Body of pancreas (tissue), 4 donors: ENCODE measurements at regions not wholly inside any gene's neighbourhood (a gene's known extent, or its start where the extent isn't known, plus 50 kb on each side); places are given as distances from the start of the nearest gene placed in this dataset.
"Not testable (repeated sequence)": the region's sequence is repeated elsewhere in the genome, so short reads cannot be mapped to it uniquely, and the experiment has no call there.

Experiments used
- ATAC-seq: fragments of 150-250 bp; one replicate; pipeline ENCODE4 v1.9.1; 2016
- DNase-seq, 4 donors: peaks; one replicate each; pipeline ENCODE4 v3.0.0-alpha.2; 2019
- H3K27ac ChIP-seq, 4 donors: fragments of 200-600 bp; sonication (generic); 1 replicate in 3 of 4; 2 replicates in 1 of 4; pipeline versions ENCODE4 v1.5.1 to v1.6.1; 2016 to 2019; ENCODE audit warnings: mild to moderate bottlenecking in 1 of 4, mixed read lengths in 1 of 4, moderate library complexity in 1 of 4
- H3K27me3 ChIP-seq, 2 donors: fragments of 200-600 bp; sonication (generic); one replicate each; pipeline ENCODE4 v1.6.0; 2016; ENCODE audit warnings: mild to moderate bottlenecking in 1 of 2
- H3K36me3 ChIP-seq, 2 donors: fragments of 200-600 bp; sonication (generic); replicated peaks in 1 of 2; 2 replicates each; pipeline ENCODE4 v1.5.1; 2016; ENCODE audit warnings: low read depth in 2 of 2; ENCODE audit not compliant: insufficient read depth in 1 of 2
- H3K4me1 ChIP-seq: fragments of 200-600 bp; sonication (generic); one replicate; pipeline ENCODE4 v1.6.0; 2016
- H3K4me3 ChIP-seq, 2 donors: fragments of 200-600 bp; sonication (generic); 1 replicate in 1 of 2; 2 replicates in 1 of 2; pipeline ENCODE4 v1.5.1; 2016 to 2019
- H3K9me3 ChIP-seq, 3 donors: fragments of 200-600 bp; sonication (generic); 1 replicate in 2 of 3; 2 replicates in 1 of 3; pipeline ENCODE4 v1.5.1; 2016
- WGBS, 2 donors: methylation state at CpG; one replicate each; pipeline ENCODE4 v1.1.5; 2017; 5-methylcytosine and 5-hydroxymethylcytosine counted together
- intact Hi-C: fragments of 100-400 bp; cut with DNase I; formaldehyde crosslinking; loops from one replicate; pipeline ENCODE4 v1.15.1; 2023

GRCh38 chr7:150135620-150136190 lies 187.4 kb upstream of the LRRC61 start:
- H3K27ac ChIP-seq, H3K9me3 ChIP-seq, H3K27me3 ChIP-seq, intact Hi-C loops, ATAC-seq, H3K4me1 ChIP-seq, DNase-seq, H3K4me3 ChIP-seq, H3K36me3 ChIP-seq: not testable (repeated sequence)
- WGBS, 2 donors: 57 to 67% methylated on average over 8 of the region's 8 CpGs

DNA sequence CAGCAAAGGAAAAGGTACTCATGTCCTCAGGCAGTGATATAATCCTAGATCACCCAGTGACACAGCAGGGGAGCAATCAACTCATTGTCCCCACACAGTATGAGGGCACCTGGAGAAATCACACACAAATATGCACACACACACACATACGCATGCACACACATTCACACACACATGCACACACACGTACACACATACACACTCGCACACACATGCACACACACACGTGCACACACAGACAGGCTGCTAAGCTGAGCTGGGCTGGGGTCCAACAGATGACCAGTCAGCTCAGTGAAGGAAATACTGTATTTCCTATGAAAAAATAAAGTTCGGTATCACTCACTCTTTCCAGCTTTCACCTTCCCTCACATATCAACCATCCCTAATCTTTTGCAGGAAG lies 183.3 kb upstream of the LRRC61 start:
- H3K4me1 ChIP-seq, intact Hi-C loops, H3K36me3 ChIP-seq, ATAC-seq, H3K27me3 ChIP-seq, H3K9me3 ChIP-seq, H3K4me3 ChIP-seq, H3K27ac ChIP-seq, DNase-seq: not testable (repeated sequence)
- 84 to 88% methylated on average over 5 of the region's 5 CpGs for WGBS, 2 donors

- intact Hi-C loops, ATAC-seq, H3K27me3 ChIP-seq, H3K36me3 ChIP-seq, H3K9me3 ChIP-seq, H3K4me3 ChIP-seq, H3K4me1 ChIP-seq, H3K27ac ChIP-seq, DNase-seq: not testable (repeated sequence)
- WGBS, 2 donors: 77 to 83% methylated on average over 12 to 13 of the region's 13 CpGs
These were observed 181.4 kb upstream of the LRRC61 start for GRCh38 chr7:150141525-150142345.

DNA sequence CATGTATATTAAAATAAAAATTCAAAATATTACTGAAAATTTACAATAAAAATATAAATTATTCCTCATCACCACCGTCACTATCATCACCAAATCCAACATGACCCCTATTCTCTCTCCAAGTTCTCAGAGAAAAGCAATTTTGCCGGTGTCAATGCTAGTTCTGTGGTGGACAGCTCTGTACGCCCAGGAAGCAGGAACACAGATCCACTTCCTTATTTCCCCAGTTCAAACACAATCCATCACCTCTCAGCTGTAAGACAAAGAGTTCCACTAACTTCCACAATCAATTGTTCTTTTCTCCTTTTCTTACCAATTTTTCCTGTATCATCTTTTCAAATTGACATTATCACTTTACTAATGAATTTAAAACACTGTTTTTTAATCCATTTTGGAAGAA lies 177.0 kb upstream of the LRRC61 start:
- H3K27me3 ChIP-seq, DNase-seq, H3K9me3 ChIP-seq, ATAC-seq, H3K36me3 ChIP-seq, intact Hi-C loops, H3K27ac ChIP-seq, H3K4me3 ChIP-seq, H3K4me1 ChIP-seq: not testable (repeated sequence)
- 72 to 79% methylated on average over 3 of the region's 3 CpGs for WGBS, 2 donors

- H3K4me1 ChIP-seq, H3K36me3 ChIP-seq, H3K27ac ChIP-seq, H3K9me3 ChIP-seq, DNase-seq, H3K4me3 ChIP-seq, ATAC-seq, intact Hi-C loops, H3K27me3 ChIP-seq: not testable (repeated sequence)
- WGBS, 2 donors: 34 to 54% methylated on average over 3 of the region's 3 CpGs
These were observed 175.6 kb upstream of the LRRC61 start for GRCh38 chr7:150147524-150147923.

GRCh38 chr7:150156015-150156414 lies 167.1 kb upstream of the LRRC61 start:
- H3K27ac ChIP-seq, DNase-seq, intact Hi-C loops, H3K36me3 ChIP-seq, H3K4me1 ChIP-seq, H3K27me3 ChIP-seq, ATAC-seq, H3K9me3 ChIP-seq, H3K4me3 ChIP-seq: not testable (repeated sequence)
- 81 to 88% methylated on average over 4 of the region's 4 CpGs for WGBS, 2 donors

DNA sequence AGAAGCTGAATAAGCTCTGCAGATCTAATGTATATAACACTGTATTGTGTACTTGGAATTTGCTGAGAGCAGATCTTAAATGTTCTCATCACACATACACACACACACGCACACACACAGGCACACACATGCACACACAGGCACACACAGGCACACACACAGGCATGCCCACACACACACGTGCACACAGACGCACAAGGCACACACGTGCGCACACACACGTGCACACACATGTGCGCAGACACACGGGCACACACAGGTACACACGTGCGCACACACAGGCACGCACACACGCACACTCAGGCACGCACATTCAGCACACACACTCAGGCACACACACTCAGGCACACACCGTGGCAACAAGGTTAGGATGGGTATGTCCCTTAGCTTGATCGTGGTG lies 164.5 kb upstream of the LRRC61 start:
- WGBS, 2 donors: 84 to 92% methylated on average over 11 to 15 of the region's 15 CpGs
- H3K9me3 ChIP-seq, H3K4me1 ChIP-seq, H3K27me3 ChIP-seq, H3K27ac ChIP-seq, intact Hi-C loops, H3K4me3 ChIP-seq, H3K36me3 ChIP-seq, ATAC-seq, DNase-seq: not testable (repeated sequence)

- ATAC-seq, H3K9me3 ChIP-seq, DNase-seq, H3K27ac ChIP-seq, H3K27me3 ChIP-seq, H3K36me3 ChIP-seq, intact Hi-C loops, H3K4me3 ChIP-seq, H3K4me1 ChIP-seq: not testable (repeated sequence)
- 77 to 89% methylated on average over 1 of the region's 1 CpG for WGBS, 2 donors
These were observed 153.6 kb upstream of the LRRC61 start for GRCh38 chr7:150169515-150169914.

DNA sequence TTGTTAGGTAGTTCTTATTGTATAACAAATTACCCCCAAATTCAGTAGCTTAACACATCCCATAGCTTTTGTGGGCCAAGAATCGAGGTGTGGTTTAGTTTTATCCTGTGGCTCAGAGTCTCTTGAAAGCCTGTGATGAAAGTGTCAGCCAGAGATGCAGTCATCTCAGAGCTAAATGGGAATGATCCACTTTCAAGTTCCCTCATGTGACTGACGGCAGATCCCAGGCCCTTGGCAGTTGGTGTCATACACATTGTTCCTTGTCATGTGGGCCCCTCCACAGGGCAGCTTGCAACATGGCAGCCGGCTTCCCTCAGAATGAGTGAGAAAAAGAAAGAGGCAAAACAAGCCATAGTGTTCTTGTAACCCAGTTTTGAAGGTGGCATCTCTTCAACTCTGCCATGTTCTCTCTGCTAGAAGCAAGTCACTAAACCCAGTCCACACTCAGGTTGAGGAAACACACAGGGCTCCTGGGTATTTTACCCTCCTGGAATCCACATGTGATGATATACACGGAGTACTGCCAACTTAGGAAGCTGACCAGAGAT lies 153.1 kb upstream of the LRRC61 start:
- H3K36me3 ChIP-seq, ATAC-seq, H3K4me3 ChIP-seq, H3K9me3 ChIP-seq, DNase-seq, H3K27ac ChIP-seq, H3K27me3 ChIP-seq, intact Hi-C loops, H3K4me1 ChIP-seq: not testable (repeated sequence)
- 85% methylated on average over 2 of the region's 4 CpGs; no CpG with 5 or more reads in 1 of the 2 donors for WGBS, 2 donors

DNA sequence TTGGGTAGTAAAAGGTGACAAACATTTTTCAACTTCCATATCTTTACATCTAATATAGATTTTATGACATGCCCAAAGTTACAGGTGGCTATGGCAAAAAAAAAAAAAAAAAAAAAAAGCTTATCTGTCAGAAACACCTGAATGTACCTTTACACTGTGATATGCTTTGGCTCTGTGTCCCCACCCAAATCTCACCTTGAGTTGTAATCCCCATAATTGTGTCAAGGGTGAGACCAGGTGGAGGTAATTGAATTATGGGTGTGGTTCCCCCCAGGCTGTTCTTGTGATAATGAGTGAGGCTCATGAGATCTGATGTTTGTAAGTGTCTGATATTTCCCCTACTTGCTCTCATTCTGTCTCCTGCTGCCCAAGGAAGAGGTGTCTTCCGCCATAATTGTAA lies 139.6 kb upstream of the LRRC61 start:
- 100% methylated on average over 1 of the region's 1 CpG for WGBS, 2 donors
- intact Hi-C loops, ATAC-seq: not testable (repeated sequence)

GRCh38 chr7:150189963-150190362 lies 133.2 kb upstream of the LRRC61 start:
- H3K36me3 ChIP-seq, H3K4me1 ChIP-seq, H3K9me3 ChIP-seq, H3K27me3 ChIP-seq, DNase-seq, ATAC-seq, H3K4me3 ChIP-seq, H3K27ac ChIP-seq, intact Hi-C loops: not testable (repeated sequence)
- 89 to 100% methylated on average over 1 of the region's 1 CpG for WGBS, 2 donors

More for the DNA sequence above, 139.6 kb upstream of the LRRC61 start:
- H3K9me3 ChIP-seq, H3K36me3 ChIP-seq, H3K27ac ChIP-seq, H3K27me3 ChIP-seq, H3K4me1 ChIP-seq, H3K4me3 ChIP-seq, DNase-seq: not testable (repeated sequence)

GRCh38 chr7:150192541-150192940 lies 130.6 kb upstream of the LRRC61 start:
- 58 to 66% methylated on average over 4 of the region's 4 CpGs for WGBS, 2 donors
- H3K4me3 ChIP-seq, H3K27ac ChIP-seq, ATAC-seq, intact Hi-C loops, H3K36me3 ChIP-seq, H3K9me3 ChIP-seq, DNase-seq, H3K4me1 ChIP-seq, H3K27me3 ChIP-seq: not testable (repeated sequence)
